Femur (tissue), 1 donor: ENCODE measurements at regions not wholly inside any gene's neighbourhood (a gene's known extent, or its start where the extent isn't known, plus 50 kb on each side); places are given as distances from the start of the nearest gene placed in this dataset.
"Not testable (repeated sequence)": the region's sequence is repeated elsewhere in the genome, so short reads cannot be mapped to it uniquely, and the experiment has no call there.

ENCODE experiments used
- DNase-seq: peaks from one replicate; pipeline ENCODE4 v3.0.0-alpha.2; 2017

- DNase-seq = no peak
These were observed 557.6 kb upstream of the FANCL start for GRCh38 chr2:58798676-58799208.

GRCh38 chr2:58796239-58796910, 555.2 kb upstream of the FANCL start:
- DNase-seq = no peak

GRCh38 chr2:58794916-58795315, 553.8 kb upstream of the FANCL start:
- no peak for DNase-seq

GRCh38 chr2:58794103-58794502, 553.0 kb upstream of the FANCL start:
- DNase-seq = no peak

- no peak for DNase-seq
These were observed 547.3 kb upstream of the FANCL start for GRCh38 chr2:58788402-58788801.

GRCh38 chr2:58770846-58771245, 529.7 kb upstream of the FANCL start:
- no peak for DNase-seq

GRCh38 chr2:58769864-58770234, 528.7 kb upstream of the FANCL start:
- no peak for DNase-seq

- no peak for DNase-seq
These were observed 528.2 kb upstream of the FANCL start for GRCh38 chr2:58769111-58769863.

- DNase-seq = no peak
These were observed 527.6 kb upstream of the FANCL start for GRCh38 chr2:58768715-58769080.

- no peak for DNase-seq
These were observed 526.9 kb upstream of the FANCL start for GRCh38 chr2:58767828-58768714.

- DNase-seq = no peak
These were observed 523.4 kb upstream of the FANCL start for GRCh38 chr2:58764338-58765104.

- DNase-seq = peak; percentile 62
These were observed 521.2 kb upstream of the FANCL start for GRCh38 chr2:58762176-58762781.

- no peak for DNase-seq
These were observed 516.8 kb upstream of the FANCL start for GRCh38 chr2:58757971-58758370.

- DNase-seq = no peak
These were observed 515.2 kb upstream of the FANCL start for GRCh38 chr2:58756336-58756735.

- not testable (repeated sequence) for DNase-seq
These were observed 511.4 kb upstream of the FANCL start for GRCh38 chr2:58752507-58752906.

GRCh38 chr2:58751676-58752075, 510.6 kb upstream of the FANCL start:
- DNase-seq = not testable (repeated sequence)

- DNase-seq = no peak
These were observed 507.9 kb upstream of the FANCL start for GRCh38 chr2:58749041-58749440.

GRCh38 chr2:58745334-58745733, 504.2 kb upstream of the FANCL start:
- DNase-seq = not testable (repeated sequence)

- DNase-seq = no peak
These were observed 499.3 kb upstream of the FANCL start for GRCh38 chr2:58740426-58740825.

GRCh38 chr2:58739033-58739432, 497.9 kb upstream of the FANCL start:
- DNase-seq = peak; percentile 33

GRCh38 chr2:58734365-58734764, 493.2 kb upstream of the FANCL start:
- DNase-seq = no peak

- DNase-seq = no peak
These were observed 491.9 kb upstream of the FANCL start for GRCh38 chr2:58732999-58733398.
